Right hindlimb (tissue), 1 donor: ENCODE measurements at regions not wholly inside any gene's neighbourhood (a gene's known extent, or its start where the extent isn't known, plus 50 kb on each side); places are given as distances from the start of the nearest gene placed in this dataset.

ENCODE experiments used
- DNase-seq: peaks from one replicate; pipeline ENCODE4 v3.0.0-alpha.2; 2018

- no peak for DNase-seq
These were observed 50.8 kb upstream of the KCNJ6 start for GRCh38 chr21:37967036-37967435.

- DNase-seq = no peak
These were observed 52.5 kb upstream of the KCNJ6 start for GRCh38 chr21:37968744-37969143.

DNA sequence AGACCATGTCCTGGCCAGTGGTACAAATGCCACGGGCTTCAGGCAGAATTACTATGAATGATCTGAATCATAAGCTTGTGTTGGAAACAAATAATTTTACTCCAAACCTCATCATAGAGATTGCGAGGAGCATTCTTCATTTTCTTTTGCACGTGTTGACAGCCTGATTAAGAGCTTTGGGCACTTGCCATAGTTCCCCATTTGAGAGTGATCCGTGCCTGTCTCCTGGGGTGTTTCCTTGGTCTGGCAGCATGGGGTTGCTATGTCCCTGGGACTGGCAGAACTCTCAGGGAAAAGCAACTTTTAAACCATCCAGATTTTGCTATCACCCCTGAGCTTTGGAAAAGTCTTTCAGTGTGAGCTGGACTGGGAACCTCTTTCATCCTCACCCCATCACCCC lies 54.3 kb upstream of the KCNJ6 start:
- DNase-seq = no peak

GRCh38 chr21:37971390-37971950 lies 55.2 kb upstream of the KCNJ6 start:
- DNase-seq = no peak

- DNase-seq = no peak
These were observed 57.8 kb upstream of the KCNJ6 start for GRCh38 chr21:37974081-37974480.

- no peak for DNase-seq
These were observed 66.5 kb upstream of the KCNJ6 start for GRCh38 chr21:37982496-37983318.

DNA sequence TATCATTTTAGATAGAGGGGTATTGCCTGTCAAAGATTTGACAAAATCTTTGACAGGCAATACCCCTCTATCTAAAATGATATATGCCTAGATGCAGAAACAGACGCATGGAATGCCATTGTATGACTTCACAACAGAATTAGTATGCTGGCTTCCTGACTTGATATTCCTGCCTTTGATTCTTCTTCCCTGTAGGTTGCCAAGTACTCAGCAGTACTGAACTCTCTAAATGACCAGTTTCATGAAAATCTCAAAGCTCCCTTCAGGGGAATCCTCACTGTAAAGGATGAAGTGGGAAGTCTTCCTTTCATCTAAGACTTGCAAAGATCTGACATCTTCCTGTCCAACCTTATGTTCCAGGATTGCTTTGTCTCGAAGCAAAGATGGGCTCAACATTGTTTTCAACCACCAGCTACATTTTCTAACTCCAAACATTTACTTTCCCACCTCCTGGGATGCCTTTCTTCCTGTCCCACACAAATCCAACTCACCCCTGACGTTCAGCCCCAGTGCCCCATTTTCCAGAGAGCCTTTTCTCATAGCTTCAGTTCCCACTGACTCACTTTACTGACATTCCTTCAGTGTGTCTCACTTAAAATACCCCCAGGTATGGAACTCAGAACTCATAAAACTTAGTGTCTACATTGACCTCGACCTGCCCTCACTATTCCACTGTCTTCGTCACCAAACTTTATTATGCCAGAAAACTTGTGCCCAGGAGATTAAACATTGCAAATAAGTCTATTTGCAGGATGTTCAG lies 67.3 kb upstream of the KCNJ6 start:
- no peak for DNase-seq

- DNase-seq = no peak
These were observed 68.2 kb upstream of the KCNJ6 start for GRCh38 chr21:37984416-37984815.

- no peak for DNase-seq
These were observed 69.7 kb upstream of the KCNJ6 start for GRCh38 chr21:37986000-37986399.

GRCh38 chr21:37986751-37987399 lies 70.6 kb upstream of the KCNJ6 start:
- DNase-seq = no peak

DNA sequence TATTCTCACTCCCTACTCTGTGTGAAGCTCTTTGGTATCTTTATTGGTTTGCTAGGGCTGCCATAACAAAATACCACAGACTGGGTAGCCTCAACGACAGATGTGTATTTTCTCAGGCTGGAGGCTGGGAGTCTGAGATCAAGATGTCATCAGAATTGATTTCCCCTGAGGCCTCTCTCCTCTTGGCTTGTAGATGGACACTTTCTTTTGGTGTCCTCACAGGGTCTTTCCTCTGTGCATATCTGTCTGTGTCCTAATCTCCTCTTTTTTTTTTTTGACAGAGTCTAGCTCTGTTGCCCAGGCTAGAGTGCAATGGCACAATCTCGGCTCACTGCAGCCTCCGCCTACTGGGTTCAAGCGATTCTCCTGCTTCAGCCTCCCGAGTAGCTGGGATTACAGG lies 71.4 kb upstream of the KCNJ6 start:
- DNase-seq = no peak

- no peak for DNase-seq
These were observed 76.8 kb upstream of the KCNJ6 start for GRCh38 chr21:37993071-37993470.

DNA sequence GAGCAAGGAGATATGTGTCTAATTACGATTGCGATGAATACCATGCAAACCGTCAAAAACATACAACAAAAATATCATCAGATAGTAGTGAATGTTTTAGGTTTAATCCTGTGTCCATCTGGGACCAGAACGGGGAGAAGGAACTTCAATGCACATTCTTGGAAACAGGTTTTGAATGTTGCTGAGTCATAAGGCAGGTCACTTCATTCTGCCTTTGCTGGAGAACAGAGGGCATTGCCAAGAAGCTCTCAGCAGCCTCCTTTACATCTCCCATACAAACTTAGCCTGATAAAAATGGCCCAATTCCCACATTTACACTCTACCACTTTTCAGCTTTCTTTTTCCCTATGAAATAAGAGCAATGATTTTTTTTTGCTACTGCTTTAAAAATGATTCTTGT lies 78.0 kb upstream of the KCNJ6 start:
- no peak for DNase-seq

- no peak for DNase-seq
These were observed 96.4 kb upstream of the KCNJ6 start for GRCh38 chr21:38012672-38013071.

GRCh38 chr21:38013741-38014140 lies 97.5 kb upstream of the KCNJ6 start:
- DNase-seq = no peak

- DNase-seq = no peak
These were observed 98.0 kb upstream of the KCNJ6 start for GRCh38 chr21:38014298-38014697.

DNA sequence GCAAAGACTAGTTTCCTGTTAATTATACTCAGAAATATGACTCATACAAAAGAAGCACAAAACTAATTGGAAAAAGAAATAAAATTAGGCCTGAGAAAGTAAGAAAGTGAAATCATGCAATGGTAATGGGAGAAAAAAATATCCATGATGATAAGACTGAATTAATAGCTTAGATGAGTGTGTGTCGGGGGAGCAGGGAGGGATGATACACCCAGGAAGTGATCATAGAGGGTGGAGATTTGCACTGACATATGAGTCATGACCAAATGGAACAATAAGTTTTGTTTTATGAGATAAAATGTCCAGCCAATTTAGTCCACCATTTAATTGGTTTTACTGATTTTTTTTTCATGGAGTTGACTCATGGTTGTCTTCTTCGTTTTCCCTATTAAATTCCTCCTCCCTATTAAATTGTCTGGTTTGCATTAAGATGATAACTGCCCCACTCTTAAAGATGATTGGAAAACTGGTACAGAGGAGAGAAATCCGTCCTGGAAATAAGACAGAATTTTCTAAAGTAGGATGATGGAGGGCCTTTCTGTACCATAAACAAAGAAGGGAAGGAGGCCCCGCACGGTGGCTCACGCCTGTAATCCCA lies 111.7 kb upstream of the KCNJ6 start:
- DNase-seq = no peak

DNA sequence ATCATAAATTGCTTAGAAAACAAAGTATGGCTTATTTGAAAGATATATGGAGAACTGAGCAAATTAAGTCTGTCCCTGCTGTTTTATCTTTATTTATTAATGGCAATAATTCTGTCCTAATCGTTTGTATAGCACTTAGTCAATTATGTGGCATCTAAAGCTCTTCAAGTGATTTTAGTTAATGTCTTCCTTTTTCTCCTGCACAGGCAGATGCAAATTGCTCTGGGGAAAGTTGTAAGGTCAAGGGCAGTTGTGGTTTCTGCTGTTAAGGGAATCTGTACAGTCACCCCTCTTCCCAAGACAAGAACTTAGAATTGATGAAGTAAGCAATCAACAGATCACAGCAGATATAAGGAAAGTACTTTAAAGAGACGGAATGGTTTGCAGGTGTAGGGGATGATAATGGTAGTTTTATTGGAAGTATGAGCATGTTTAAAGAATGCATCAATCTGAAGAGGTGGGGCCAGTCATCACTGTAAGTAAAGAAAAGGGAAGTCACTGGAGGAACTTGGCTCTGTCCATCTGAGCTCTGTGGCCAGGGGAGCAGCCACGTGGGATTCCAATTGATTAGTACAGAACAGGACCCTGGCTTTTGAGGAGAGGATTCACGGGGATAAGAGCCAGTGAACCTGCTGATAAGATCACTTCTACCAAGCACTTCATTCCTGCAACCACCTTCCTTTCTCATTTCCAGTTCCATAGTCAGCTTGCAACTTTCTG lies 116.0 kb upstream of the KCNJ6 start:
- no peak for DNase-seq

GRCh38 chr21:38036016-38036415 lies 119.8 kb upstream of the KCNJ6 start:
- DNase-seq = no peak

GRCh38 chr21:38037416-38037815 lies 121.2 kb upstream of the KCNJ6 start:
- DNase-seq = no peak

- no peak for DNase-seq
These were observed 123.1 kb upstream of the KCNJ6 start for GRCh38 chr21:38039369-38039768.

- no peak for DNase-seq
These were observed 123.6 kb upstream of the KCNJ6 start for GRCh38 chr21:38039841-38040240.
